ENCODE measurements at regions not wholly inside any gene's neighbourhood (a gene's known extent, or its start where the extent isn't known, plus 50 kb on each side); places are given as distances from the start of the nearest gene placed in this dataset.

GRCh38 chr20:12014276-12014675 lies 96.6 kb downstream of the BTBD3 start:
- Mint-ChIP-seq H3K27me3 (ENCODE audit: unreplicated experiment) (no peaks in the 10 kb centered on the region), H3K9me3 (ENCODE audit: unreplicated experiment) (no peaks in the 10 kb centered on the region), H3K4me1 (ENCODE audit: low read depth, unreplicated experiment) (peaks cover 4% of the 10 kb centered on the region), H3K36me3 (ENCODE audit: unreplicated experiment) (no peaks in the 10 kb centered on the region), H3K4me3 (ENCODE audit: unreplicated experiment) (no peak overlapping the region), H3K27ac (ENCODE audit: unreplicated experiment) (no peak overlapping the region)
- no peak for TF ChIP-seq CTCF (IDR thresholded peaks at IDR 0.05; ENCODE audit: partially characterized antibody, unreplicated experiment)
- no peak for DNase-seq

GRCh38 chr20:12014736-12015135 lies 97.0 kb downstream of the BTBD3 start:
- no peak for DNase-seq
- H3K36me3 Mint-ChIP-seq (ENCODE audit: unreplicated experiment) = no peaks in the 10 kb centered on the region
- H3K27me3 Mint-ChIP-seq (ENCODE audit: unreplicated experiment) = no peaks in the 10 kb centered on the region
- H3K4me1 Mint-ChIP-seq (ENCODE audit: low read depth, unreplicated experiment) = peaks cover 4% of the 10 kb centered on the region
- no peaks in the 10 kb centered on the region for H3K9me3 Mint-ChIP-seq (ENCODE audit: unreplicated experiment)
- H3K27ac Mint-ChIP-seq (ENCODE audit: unreplicated experiment) = no peak overlapping the region
- no peak overlapping the region for H3K4me3 Mint-ChIP-seq (ENCODE audit: unreplicated experiment)
- TF ChIP-seq CTCF (IDR thresholded peaks at IDR 0.05; ENCODE audit: partially characterized antibody, unreplicated experiment) = no peak

- no peak overlapping the region for H3K27ac Mint-ChIP-seq (ENCODE audit: unreplicated experiment)
- no peak for DNase-seq
- no peaks in the 10 kb centered on the region for H3K27me3 Mint-ChIP-seq (ENCODE audit: unreplicated experiment)
- TF ChIP-seq CTCF (IDR thresholded peaks at IDR 0.05; ENCODE audit: partially characterized antibody, unreplicated experiment) = no peak
- peaks cover 4% of the 10 kb centered on the region for H3K4me1 Mint-ChIP-seq (ENCODE audit: low read depth, unreplicated experiment)
- H3K36me3 Mint-ChIP-seq (ENCODE audit: unreplicated experiment) = no peaks in the 10 kb centered on the region
- no peaks in the 10 kb centered on the region for H3K9me3 Mint-ChIP-seq (ENCODE audit: unreplicated experiment)
- no peak overlapping the region for H3K4me3 Mint-ChIP-seq (ENCODE audit: unreplicated experiment)
Measured at GRCh38 chr20:12016291-12016690, 98.6 kb downstream of the BTBD3 start.

GRCh38 chr20:12019715-12020114 lies 102.0 kb downstream of the BTBD3 start:
- Mint-ChIP-seq H3K9me3 (ENCODE audit: unreplicated experiment) (peaks cover 2% of the 10 kb centered on the region), H3K4me3 (ENCODE audit: unreplicated experiment) (no peak overlapping the region), H3K36me3 (ENCODE audit: unreplicated experiment) (no peaks in the 10 kb centered on the region), H3K27me3 (ENCODE audit: unreplicated experiment) (no peaks in the 10 kb centered on the region), H3K4me1 (ENCODE audit: low read depth, unreplicated experiment) (peaks cover 4% of the 10 kb centered on the region), H3K27ac (ENCODE audit: unreplicated experiment) (no peak overlapping the region)
- DNase-seq = no peak
- no peak for TF ChIP-seq CTCF (IDR thresholded peaks at IDR 0.05; ENCODE audit: partially characterized antibody, unreplicated experiment)

GRCh38 chr20:12020846-12021245 lies 103.2 kb downstream of the BTBD3 start:
- no peak for DNase-seq
- no peak overlapping the region for H3K4me3 Mint-ChIP-seq (ENCODE audit: unreplicated experiment)
- H3K27ac Mint-ChIP-seq (ENCODE audit: unreplicated experiment) = no peak overlapping the region
- H3K4me1 Mint-ChIP-seq (ENCODE audit: low read depth, unreplicated experiment) = peaks cover 4% of the 10 kb centered on the region
- peaks cover 2% of the 10 kb centered on the region for H3K9me3 Mint-ChIP-seq (ENCODE audit: unreplicated experiment)
- TF ChIP-seq CTCF (IDR thresholded peaks at IDR 0.05; ENCODE audit: partially characterized antibody, unreplicated experiment) = no peak
- no peaks in the 10 kb centered on the region for H3K36me3 Mint-ChIP-seq (ENCODE audit: unreplicated experiment)
- no peaks in the 10 kb centered on the region for H3K27me3 Mint-ChIP-seq (ENCODE audit: unreplicated experiment)
